K562 (cell line): ENCODE measurements at regions not wholly inside any gene's neighbourhood (a gene's known extent, or its start where the extent isn't known, plus 50 kb on each side); places are given as distances from the start of the nearest gene placed in this dataset.
A peak's percentile ranks its signal among the peaks of the same experiment; 100 is the strongest.

Experiments used
- ATAC-seq: fragments of 200-7000 bp; cut with Tn5 transposase; 3 replicates; pipeline ENCODE4 v1.9.1; 2020; ENCODE audit warnings: moderate library complexity
- BruUV-seq: library from RNA; stranded (reverse); fragments of 400-500 nt; replicated peaks from 2 replicates; lab custom pipeline; 2021; lab: Mats Ljungman, UMichigan
- CTCF ChIA-PET: fragments of 300-600 bp; formaldehyde crosslinking; extraction: SDS; loops from one replicate; lab custom pipeline; 2021; ENCODE audit warnings: low intra/inter-chr PET ratio; lab: Yijun Ruan, JAX
- POLR2A ChIA-PET: fragments of 300-600, 350-650 bp; sonication (Branson Sonifier 250); formaldehyde crosslinking; extraction: SDS; loops from one replicate; lab custom pipeline; 2021; ENCODE audit warnings: antibody characterized with exemption, inconsistent platforms; lab: Yijun Ruan, JAX
- DNase-seq, 4 experiments: peaks; one replicate each; pipeline versions ENCODE4 v3.0.0 to v3.0.0-alpha.2; 2011 to 2018; ENCODE audit warnings: low spot score in 3 of 4, mixed read lengths in 3 of 4; ENCODE audit errors: extremely low read depth in 1 of 4
- FAIRE-seq: peaks from 2 replicates; lab custom pipeline; 2011; peaks lifted over from hg19 to GRCh38; lab: Jason Lieb, UNC
- H2AFZ ChIP-seq: 2 replicates; pipeline ENCODE4 v1.6.0; 2011; ENCODE audit warnings: low read depth, low read length, control low read depth, inconsistent platforms
- H3K27ac ChIP-seq: fragments of 200-600 bp; 3 replicates; pipeline ENCODE4 v1.8.0; 2011; ENCODE audit warnings: low read depth, mild to moderate bottlenecking, control low read depth, inconsistent platforms, low read length, moderate library complexity, mixed read lengths; ENCODE audit errors: extremely low read depth
- H3K27me3 ChIP-seq, 2 experiments: fragments of 300-600 bp in 1 of 2; 2 replicates in 1 of 2; 3 replicates in 1 of 2; pipeline versions ENCODE4 v1.6.0 to v1.8.0; 2011; ENCODE audit warnings: inconsistent platforms in 2 of 2, low read length in 2 of 2, mild to moderate bottlenecking in 1 of 2, mixed read lengths in 1 of 2, moderate library complexity in 1 of 2; ENCODE audit not compliant: control insufficient read depth in 2 of 2, insufficient read depth in 2 of 2
- H3K36me3 ChIP-seq: fragments of 300-600 bp; 3 replicates; pipeline ENCODE4 v1.8.0; 2011; ENCODE audit warnings: mild to moderate bottlenecking, low read length, inconsistent platforms; ENCODE audit not compliant: control insufficient read depth, insufficient read depth
- H3K4me1 ChIP-seq, 2 experiments: fragments of 200-600 bp in 1 of 2; replicated peaks in 1 of 2; 2 replicates in 1 of 2; 3 replicates in 1 of 2; pipeline versions ENCODE4 v1.5.1 to v1.8.0; 2011; ENCODE audit warnings: inconsistent platforms in 2 of 2, low read length in 2 of 2, mild to moderate bottlenecking in 1 of 2, mixed read lengths in 1 of 2, moderate library complexity in 1 of 2; ENCODE audit not compliant: control insufficient read depth in 2 of 2, insufficient read depth in 2 of 2
- H3K4me2 ChIP-seq: 2 replicates; pipeline ENCODE4 v1.6.1; 2011; ENCODE audit warnings: low read length, control low read depth, inconsistent platforms, mixed read lengths; ENCODE audit not compliant: insufficient read depth
- H3K4me3 ChIP-seq: fragments of 200-600 bp; sonication (generic), shearing (Covaris generic); 2 replicates; pipeline ENCODE4 v1.5.1; 2016; ENCODE audit warnings: control low read depth, inconsistent platforms
- H3K79me2 ChIP-seq: fragments of 200-600 bp; 3 replicates; pipeline ENCODE4 v1.8.0; 2011; ENCODE audit warnings: low read length, inconsistent platforms; ENCODE audit not compliant: control insufficient read depth, insufficient read depth
- H3K9ac ChIP-seq, 2 experiments: 2 replicates each; pipeline versions ENCODE4 v1.6.0 to v1.6.1; 2011; ENCODE audit warnings: low read depth in 2 of 2, low read length in 2 of 2, control low read depth in 1 of 2, inconsistent platforms in 1 of 2, mild to moderate bottlenecking in 1 of 2, mixed read lengths in 1 of 2; ENCODE audit not compliant: insufficient read depth in 1 of 2
- H3K9me1 ChIP-seq: one replicate; pipeline ENCODE4 v1.6.0; 2011; ENCODE audit warnings: inconsistent platforms, mild to moderate bottlenecking, low read length, moderate library complexity; ENCODE audit not compliant: control insufficient read depth, insufficient read depth
- H3K9me3 ChIP-seq: replicated peaks from 2 replicates; pipeline ENCODE4 v1.5.1; 2011; ENCODE audit warnings: low read depth, low read length, inconsistent platforms; ENCODE audit not compliant: control insufficient read depth, insufficient read depth
- H4K20me1 ChIP-seq: replicated peaks from 2 replicates; pipeline ENCODE4 v1.6.1; 2011; ENCODE audit warnings: low read length, inconsistent platforms, mixed read lengths; ENCODE audit not compliant: control insufficient read depth, insufficient read depth
- ARNT ChIP-seq, 2 experiments: fragments of 450-650 bp; IDR thresholded peaks; 2 replicates each; pipeline ENCODE4 v1.6.1; 2016; ENCODE audit warnings: mild to moderate bottlenecking in 1 of 2
- MAFK ChIP-seq: IDR thresholded peaks from 2 replicates; pipeline ENCODE4 v1.6.1; 2011; ENCODE audit warnings: low read length, improper control_type of control experiment
- POLR2AphosphoS2 ChIP-seq: IDR thresholded peaks from 2 replicates; pipeline ENCODE4 v1.6.1; 2012; ENCODE audit warnings: low read length, improper control_type of control experiment
- SMARCB1 ChIP-seq: IDR thresholded peaks from 2 replicates; pipeline ENCODE4 v1.6.1; 2011; ENCODE audit warnings: improper control_type of control experiment, low read depth; ENCODE audit not compliant: insufficient read length
- SPI1 ChIP-seq: IDR thresholded peaks from 2 replicates; pipeline ENCODE4 v1.6.1; 2011; ENCODE audit warnings: low read depth, low read length, control low read depth, borderline replicate concordance
- WGBS: fragments of 100-300 bp; shearing (Covaris generic); methylation state at CpG from one replicate; pipeline ENCODE4 v1.1.6; 2016; ENCODE audit warnings: low coverage, mixed read lengths; ENCODE audit not compliant: insufficient coverage; ENCODE audit errors: missing lambda C conversion rate; 5-methylcytosine and 5-hydroxymethylcytosine counted together
- in situ Hi-C: fragments of 300-500 bp; cut with MboI; formaldehyde crosslinking; loops from 4 replicates; pipeline ENCODE4 v1.15.0; 2018; ENCODE audit warnings: inconsistent platforms, mixed read lengths
- intact Hi-C: fragments of 100-400 bp; cut with micrococcal nuclease; formaldehyde crosslinking; loops from 2 replicates; pipeline ENCODE4 v1.14.2; 2022
- TF ChIP-seq, protein P1 (sequence below): fragments of 200-600 bp; sonication (generic); IDR thresholded peaks from one replicate; pipeline ENCODE4 v1.6.1; 2012; ENCODE audit warnings: mild to moderate bottlenecking, low read depth, low read length, inconsistent platforms

DNA sequence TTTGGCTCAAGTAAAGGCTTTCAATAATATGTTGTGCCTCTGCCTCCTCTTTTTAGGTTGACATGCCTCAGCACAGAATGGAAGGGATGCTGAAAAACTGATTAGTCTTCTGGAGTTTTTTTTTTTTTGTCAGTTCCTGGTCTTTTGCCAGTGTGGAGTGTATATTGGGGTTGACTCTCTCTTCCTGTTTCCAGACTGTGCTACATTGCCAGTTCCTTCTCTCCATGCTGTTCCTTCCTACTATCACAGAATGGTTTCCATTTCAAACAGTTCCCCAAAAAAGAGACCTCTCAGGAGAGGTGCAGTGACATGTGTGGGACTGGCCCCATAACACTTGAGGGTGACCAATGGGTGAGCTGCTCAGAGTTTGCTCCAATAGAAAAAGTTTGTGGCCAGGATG lies 101.7 kb upstream of the ETV3 start:
- ATAC-seq (no peak), FAIRE-seq (no peak), DNase-seq (no peak)
- Histone ChIP-seq H3K9me1 (no peaks in the 10 kb centered on the region), H3K4me3 (no peak overlapping the region), H3K79me2 (no peaks in the 10 kb centered on the region), H3K9ac (no peak overlapping the region), H2AFZ (no peak overlapping the region), H3K9me3 (no peaks in the 10 kb centered on the region), H3K27me3 (no peaks in the 10 kb centered on the region), H4K20me1 (no peaks in the 10 kb centered on the region), H3K4me2 (no peak overlapping the region), H3K36me3 (no peaks in the 10 kb centered on the region), H3K27ac (no peak overlapping the region), H3K4me1 (peaks cover 0 to 17% of the 10 kb centered on the region in 2 experiments; a peak in 4 of 5 replicates)
- in situ Hi-C loops (no loop called here), intact Hi-C loops (no loop called here)
- ChIA-PET POLR2A (no interaction called here), CTCF (no interaction called here)
- BruUV-seq, result no TSS peak
- no peak for TF ChIP-seq ARNT (IDR thresholded peaks at IDR 0.05)
- no peak for TF ChIP-seq MAFK
- 0 out of 2 replicates have a peak, but pooled peaks have one; percentile 15 for TF ChIP-seq SPI1

- H3K9me1 ChIP-seq, result no peaks in the 10 kb centered on the region
- no peaks in the 10 kb centered on the region for H3K79me2 ChIP-seq
- ChIA-PET CTCF (no interaction called here), POLR2A (no interaction called here)
- intact Hi-C loops, result no loop called here
- H3K4me2 ChIP-seq, result no peak overlapping the region
- BruUV-seq, result no TSS peak
- H3K4me1 ChIP-seq, result peaks cover 0 to 22% of the 10 kb centered on the region in 2 experiments; a peak in 4 of 5 replicates
- H3K4me3 ChIP-seq, result no peak overlapping the region
- 27% methylated on average over 4 of the region's 4 CpGs for WGBS
- no peak overlapping the region for H3K27ac ChIP-seq
- in situ Hi-C loops, result no loop called here
- H3K27me3 ChIP-seq, result no peaks in the 10 kb centered on the region
- H3K36me3 ChIP-seq, result no peaks in the 10 kb centered on the region
- H3K9ac ChIP-seq, result no peak overlapping the region
- no peak for ATAC-seq
- no peak overlapping the region for H2AFZ ChIP-seq
- no peak for FAIRE-seq
- H4K20me1 ChIP-seq, result no peaks in the 10 kb centered on the region
- no peaks in the 10 kb centered on the region for H3K9me3 ChIP-seq
- DNase-seq, result no peak
- TF ChIP-seq, protein P1, sequence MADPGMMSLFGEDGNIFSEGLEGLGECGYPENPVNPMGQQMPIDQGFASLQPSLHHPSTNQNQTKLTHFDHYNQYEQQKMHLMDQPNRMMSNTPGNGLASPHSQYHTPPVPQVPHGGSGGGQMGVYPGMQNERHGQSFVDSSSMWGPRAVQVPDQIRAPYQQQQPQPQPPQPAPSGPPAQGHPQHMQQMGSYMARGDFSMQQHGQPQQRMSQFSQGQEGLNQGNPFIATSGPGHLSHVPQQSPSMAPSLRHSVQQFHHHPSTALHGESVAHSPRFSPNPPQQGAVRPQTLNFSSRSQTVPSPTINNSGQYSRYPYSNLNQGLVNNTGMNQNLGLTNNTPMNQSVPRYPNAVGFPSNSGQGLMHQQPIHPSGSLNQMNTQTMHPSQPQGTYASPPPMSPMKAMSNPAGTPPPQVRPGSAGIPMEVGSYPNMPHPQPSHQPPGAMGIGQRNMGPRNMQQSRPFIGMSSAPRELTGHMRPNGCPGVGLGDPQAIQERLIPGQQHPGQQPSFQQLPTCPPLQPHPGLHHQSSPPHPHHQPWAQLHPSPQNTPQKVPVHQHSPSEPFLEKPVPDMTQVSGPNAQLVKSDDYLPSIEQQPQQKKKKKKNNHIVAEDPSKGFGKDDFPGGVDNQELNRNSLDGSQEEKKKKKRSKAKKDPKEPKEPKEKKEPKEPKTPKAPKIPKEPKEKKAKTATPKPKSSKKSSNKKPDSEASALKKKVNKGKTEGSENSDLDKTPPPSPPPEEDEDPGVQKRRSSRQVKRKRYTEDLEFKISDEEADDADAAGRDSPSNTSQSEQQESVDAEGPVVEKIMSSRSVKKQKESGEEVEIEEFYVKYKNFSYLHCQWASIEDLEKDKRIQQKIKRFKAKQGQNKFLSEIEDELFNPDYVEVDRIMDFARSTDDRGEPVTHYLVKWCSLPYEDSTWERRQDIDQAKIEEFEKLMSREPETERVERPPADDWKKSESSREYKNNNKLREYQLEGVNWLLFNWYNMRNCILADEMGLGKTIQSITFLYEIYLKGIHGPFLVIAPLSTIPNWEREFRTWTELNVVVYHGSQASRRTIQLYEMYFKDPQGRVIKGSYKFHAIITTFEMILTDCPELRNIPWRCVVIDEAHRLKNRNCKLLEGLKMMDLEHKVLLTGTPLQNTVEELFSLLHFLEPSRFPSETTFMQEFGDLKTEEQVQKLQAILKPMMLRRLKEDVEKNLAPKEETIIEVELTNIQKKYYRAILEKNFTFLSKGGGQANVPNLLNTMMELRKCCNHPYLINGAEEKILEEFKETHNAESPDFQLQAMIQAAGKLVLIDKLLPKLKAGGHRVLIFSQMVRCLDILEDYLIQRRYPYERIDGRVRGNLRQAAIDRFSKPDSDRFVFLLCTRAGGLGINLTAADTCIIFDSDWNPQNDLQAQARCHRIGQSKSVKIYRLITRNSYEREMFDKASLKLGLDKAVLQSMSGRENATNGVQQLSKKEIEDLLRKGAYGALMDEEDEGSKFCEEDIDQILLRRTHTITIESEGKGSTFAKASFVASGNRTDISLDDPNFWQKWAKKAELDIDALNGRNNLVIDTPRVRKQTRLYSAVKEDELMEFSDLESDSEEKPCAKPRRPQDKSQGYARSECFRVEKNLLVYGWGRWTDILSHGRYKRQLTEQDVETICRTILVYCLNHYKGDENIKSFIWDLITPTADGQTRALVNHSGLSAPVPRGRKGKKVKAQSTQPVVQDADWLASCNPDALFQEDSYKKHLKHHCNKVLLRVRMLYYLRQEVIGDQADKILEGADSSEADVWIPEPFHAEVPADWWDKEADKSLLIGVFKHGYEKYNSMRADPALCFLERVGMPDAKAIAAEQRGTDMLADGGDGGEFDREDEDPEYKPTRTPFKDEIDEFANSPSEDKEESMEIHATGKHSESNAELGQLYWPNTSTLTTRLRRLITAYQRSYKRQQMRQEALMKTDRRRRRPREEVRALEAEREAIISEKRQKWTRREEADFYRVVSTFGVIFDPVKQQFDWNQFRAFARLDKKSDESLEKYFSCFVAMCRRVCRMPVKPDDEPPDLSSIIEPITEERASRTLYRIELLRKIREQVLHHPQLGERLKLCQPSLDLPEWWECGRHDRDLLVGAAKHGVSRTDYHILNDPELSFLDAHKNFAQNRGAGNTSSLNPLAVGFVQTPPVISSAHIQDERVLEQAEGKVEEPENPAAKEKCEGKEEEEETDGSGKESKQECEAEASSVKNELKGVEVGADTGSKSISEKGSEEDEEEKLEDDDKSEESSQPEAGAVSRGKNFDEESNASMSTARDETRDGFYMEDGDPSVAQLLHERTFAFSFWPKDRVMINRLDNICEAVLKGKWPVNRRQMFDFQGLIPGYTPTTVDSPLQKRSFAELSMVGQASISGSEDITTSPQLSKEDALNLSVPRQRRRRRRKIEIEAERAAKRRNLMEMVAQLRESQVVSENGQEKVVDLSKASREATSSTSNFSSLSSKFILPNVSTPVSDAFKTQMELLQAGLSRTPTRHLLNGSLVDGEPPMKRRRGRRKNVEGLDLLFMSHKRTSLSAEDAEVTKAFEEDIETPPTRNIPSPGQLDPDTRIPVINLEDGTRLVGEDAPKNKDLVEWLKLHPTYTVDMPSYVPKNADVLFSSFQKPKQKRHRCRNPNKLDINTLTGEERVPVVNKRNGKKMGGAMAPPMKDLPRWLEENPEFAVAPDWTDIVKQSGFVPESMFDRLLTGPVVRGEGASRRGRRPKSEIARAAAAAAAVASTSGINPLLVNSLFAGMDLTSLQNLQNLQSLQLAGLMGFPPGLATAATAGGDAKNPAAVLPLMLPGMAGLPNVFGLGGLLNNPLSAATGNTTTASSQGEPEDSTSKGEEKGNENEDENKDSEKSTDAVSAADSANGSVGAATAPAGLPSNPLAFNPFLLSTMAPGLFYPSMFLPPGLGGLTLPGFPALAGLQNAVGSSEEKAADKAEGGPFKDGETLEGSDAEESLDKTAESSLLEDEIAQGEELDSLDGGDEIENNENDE, result no peak
- TF ChIP-seq POLR2AphosphoS2 (no peak), SMARCB1 (no peak)
Measured at GRCh38 chr1:157238585-157238984, 100.4 kb upstream of the ETV3 start.
